GM18519 (cell line): ENCODE measurements at regions not wholly inside any gene's neighbourhood (a gene's known extent, or its start where the extent isn't known, plus 50 kb on each side); places are given as distances from the start of the nearest gene placed in this dataset.
"Not testable (repeated sequence)": the region's sequence is repeated elsewhere in the genome, so short reads cannot be mapped to it uniquely, and the experiment has no call there.

Experiments used
- ATAC-seq: cut with Tn5 transposase; IDR thresholded peaks from one replicate; pipeline ENCODE4 v1.9.1; 2021; ENCODE audit warnings: mild to moderate bottlenecking, moderate library complexity; ENCODE audit not compliant: unreplicated experiment, low FRiP score

GRCh38 chr12:28963554-28963953, 185.5 kb upstream of the FAR2 start:
- ATAC-seq: no peak

GRCh38 chr12:28966046-28966780, 182.9 kb upstream of the FAR2 start:
- no peak for ATAC-seq

- ATAC-seq: no peak
Observed at GRCh38 chr12:28967426-28967825, 181.7 kb upstream of the FAR2 start.

GRCh38 chr12:28973491-28973890, 175.6 kb upstream of the FAR2 start:
- ATAC-seq: no peak

- ATAC-seq: no peak
Observed at GRCh38 chr12:28974166-28974565, 174.9 kb upstream of the FAR2 start.

GRCh38 chr12:28974883-28975282, 174.2 kb upstream of the FAR2 start:
- no peak for ATAC-seq

GRCh38 chr12:28975564-28976340, 173.3 kb upstream of the FAR2 start:
- ATAC-seq: no peak

GRCh38 chr12:28980436-28980835, 168.6 kb upstream of the FAR2 start:
- no peak for ATAC-seq

GRCh38 chr12:28987538-28988324, 161.3 kb upstream of the FAR2 start:
- no peak for ATAC-seq

- ATAC-seq: no peak
Observed at GRCh38 chr12:28988325-28988704, 160.8 kb upstream of the FAR2 start.

GRCh38 chr12:28991626-28992025, 157.5 kb upstream of the FAR2 start:
- ATAC-seq: no peak

GRCh38 chr12:28993720-28994119, 155.4 kb upstream of the FAR2 start:
- no peak for ATAC-seq

- ATAC-seq: no peak
Observed at GRCh38 chr12:28994179-28994715, 154.8 kb upstream of the FAR2 start.

GRCh38 chr12:28996688-28997087, 152.4 kb upstream of the FAR2 start:
- ATAC-seq: no peak

- no peak for ATAC-seq
Observed at GRCh38 chr12:28998662-28999120, 150.4 kb upstream of the FAR2 start.

- ATAC-seq: no peak
Observed at GRCh38 chr12:29004066-29004935, 144.8 kb upstream of the FAR2 start.

GRCh38 chr12:29004936-29005304, 144.2 kb upstream of the FAR2 start:
- no peak for ATAC-seq

GRCh38 chr12:29008786-29009185, 140.3 kb upstream of the FAR2 start:
- ATAC-seq: no peak

GRCh38 chr12:29012673-29013072, 136.4 kb upstream of the FAR2 start:
- ATAC-seq: peak; percentile 61

GRCh38 chr12:29017532-29017931, 131.5 kb upstream of the FAR2 start:
- not testable (repeated sequence) for ATAC-seq
